GM06990 (cell line): ENCODE measurements at regions not wholly inside any gene's neighbourhood (a gene's known extent, or its start where the extent isn't known, plus 50 kb on each side); places are given as distances from the start of the nearest gene placed in this dataset.

ENCODE experiments used
- DNase-seq: peaks from one replicate; pipeline ENCODE4 v3.0.0-alpha.2; 2011; ENCODE audit not compliant: insufficient read length; ENCODE audit errors: extremely low read depth
- H3K27me3 ChIP-seq: replicated peaks from 2 replicates; pipeline ENCODE4 v1.6.0; 2011; ENCODE audit warnings: low read length; ENCODE audit not compliant: control insufficient read depth, insufficient read depth
- H3K36me3 ChIP-seq: 2 replicates; pipeline ENCODE4 v1.5.1; 2011; ENCODE audit warnings: low read length; ENCODE audit not compliant: control insufficient read depth, insufficient read depth
- H3K4me3 ChIP-seq: replicated peaks from 2 replicates; pipeline ENCODE4 v1.5.1; 2011; ENCODE audit warnings: low read depth, mild to moderate bottlenecking, control low read depth, low read length
- TF ChIP-seq, protein P1 (sequence below): IDR thresholded peaks from 2 replicates; pipeline ENCODE4 v1.5.1; 2011; ENCODE audit warnings: low read length, control low read depth, mild to moderate bottlenecking, inconsistent platforms; ENCODE audit not compliant: insufficient read depth, poor library complexity, severe bottlenecking

DNA sequence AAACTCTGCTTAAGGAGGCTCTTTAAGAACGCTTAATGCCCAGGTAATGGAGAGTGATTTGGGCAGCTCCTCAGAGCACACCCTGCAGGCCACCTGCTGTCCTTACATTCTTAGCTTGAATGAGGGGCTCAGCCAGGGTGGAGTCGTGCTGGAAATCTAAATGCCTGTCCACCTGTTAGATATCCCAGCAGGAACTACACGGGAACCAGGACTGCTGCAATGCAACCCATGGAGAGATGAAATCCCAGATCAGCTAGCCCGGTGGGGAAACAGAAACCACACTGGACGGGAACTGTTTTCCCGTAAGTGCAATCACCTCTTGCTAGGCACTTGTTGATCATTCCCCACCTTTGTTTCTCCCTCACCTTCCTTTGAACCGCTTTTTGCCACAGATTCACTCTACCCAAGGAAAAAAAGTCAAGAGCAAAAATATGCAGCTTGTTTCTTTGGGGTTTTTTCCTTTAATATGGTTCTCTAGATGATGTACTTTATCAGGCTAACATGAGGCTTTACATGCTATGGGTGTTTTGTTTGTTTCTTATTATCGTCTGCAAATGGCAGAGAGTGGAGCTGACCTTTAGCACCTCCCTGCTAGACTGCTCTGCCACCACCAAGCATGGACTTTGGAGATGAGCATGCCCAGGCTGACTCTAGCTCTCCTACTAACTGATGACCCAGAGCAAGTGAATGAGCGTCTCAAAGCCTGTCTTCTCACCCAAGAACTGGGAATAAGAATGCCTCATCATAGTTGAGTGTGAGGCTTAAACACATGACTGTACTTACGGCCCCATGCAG, 125.9 kb upstream of the TNFAIP3 start:
- TF ChIP-seq, protein P1, sequence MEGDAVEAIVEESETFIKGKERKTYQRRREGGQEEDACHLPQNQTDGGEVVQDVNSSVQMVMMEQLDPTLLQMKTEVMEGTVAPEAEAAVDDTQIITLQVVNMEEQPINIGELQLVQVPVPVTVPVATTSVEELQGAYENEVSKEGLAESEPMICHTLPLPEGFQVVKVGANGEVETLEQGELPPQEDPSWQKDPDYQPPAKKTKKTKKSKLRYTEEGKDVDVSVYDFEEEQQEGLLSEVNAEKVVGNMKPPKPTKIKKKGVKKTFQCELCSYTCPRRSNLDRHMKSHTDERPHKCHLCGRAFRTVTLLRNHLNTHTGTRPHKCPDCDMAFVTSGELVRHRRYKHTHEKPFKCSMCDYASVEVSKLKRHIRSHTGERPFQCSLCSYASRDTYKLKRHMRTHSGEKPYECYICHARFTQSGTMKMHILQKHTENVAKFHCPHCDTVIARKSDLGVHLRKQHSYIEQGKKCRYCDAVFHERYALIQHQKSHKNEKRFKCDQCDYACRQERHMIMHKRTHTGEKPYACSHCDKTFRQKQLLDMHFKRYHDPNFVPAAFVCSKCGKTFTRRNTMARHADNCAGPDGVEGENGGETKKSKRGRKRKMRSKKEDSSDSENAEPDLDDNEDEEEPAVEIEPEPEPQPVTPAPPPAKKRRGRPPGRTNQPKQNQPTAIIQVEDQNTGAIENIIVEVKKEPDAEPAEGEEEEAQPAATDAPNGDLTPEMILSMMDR = peak; percentile 44
- no peak for DNase-seq
- no peak overlapping the region for H3K4me3 ChIP-seq
- no peaks in the 10 kb centered on the region for H3K27me3 ChIP-seq
- no peaks in the 10 kb centered on the region for H3K36me3 ChIP-seq

DNA sequence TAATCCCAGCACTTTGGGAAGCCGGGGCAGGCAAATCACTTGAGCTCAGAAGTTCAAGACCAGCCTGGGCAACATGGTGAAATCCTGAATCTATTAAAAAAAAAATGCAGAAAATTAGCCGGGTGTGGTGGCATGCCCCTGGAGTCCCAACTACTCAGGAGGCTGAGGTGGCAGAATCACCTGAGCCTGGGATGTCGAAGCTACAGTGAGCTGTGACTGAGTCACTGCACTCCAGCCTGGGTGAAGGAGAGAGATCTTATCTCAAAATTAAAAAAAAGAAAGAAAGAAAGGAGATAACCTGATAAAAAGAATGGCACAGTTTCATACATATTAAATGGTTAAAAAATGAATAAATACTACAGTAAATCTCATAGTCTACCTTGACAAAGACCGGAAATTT, 123.6 kb upstream of the TNFAIP3 start:
- no peak overlapping the region for H3K4me3 ChIP-seq
- no peak for DNase-seq
- H3K36me3 ChIP-seq = no peaks in the 10 kb centered on the region
- H3K27me3 ChIP-seq = no peaks in the 10 kb centered on the region
- TF ChIP-seq, protein P1 = no peak

- Histone ChIP-seq H3K4me3 (no peak overlapping the region), H3K36me3 (no peaks in the 10 kb centered on the region), H3K27me3 (no peaks in the 10 kb centered on the region)
- peak; percentile 50 for DNase-seq
- TF ChIP-seq, protein P1 = no peak
Observed at GRCh38 chr6:137744877-137745276, 122.2 kb upstream of the TNFAIP3 start.

GRCh38 chr6:137745321-137745720, 121.7 kb upstream of the TNFAIP3 start:
- Histone ChIP-seq H3K36me3 (no peaks in the 10 kb centered on the region), H3K4me3 (no peak overlapping the region), H3K27me3 (no peaks in the 10 kb centered on the region)
- DNase-seq = no peak
- TF ChIP-seq, protein P1 = no peak

DNA sequence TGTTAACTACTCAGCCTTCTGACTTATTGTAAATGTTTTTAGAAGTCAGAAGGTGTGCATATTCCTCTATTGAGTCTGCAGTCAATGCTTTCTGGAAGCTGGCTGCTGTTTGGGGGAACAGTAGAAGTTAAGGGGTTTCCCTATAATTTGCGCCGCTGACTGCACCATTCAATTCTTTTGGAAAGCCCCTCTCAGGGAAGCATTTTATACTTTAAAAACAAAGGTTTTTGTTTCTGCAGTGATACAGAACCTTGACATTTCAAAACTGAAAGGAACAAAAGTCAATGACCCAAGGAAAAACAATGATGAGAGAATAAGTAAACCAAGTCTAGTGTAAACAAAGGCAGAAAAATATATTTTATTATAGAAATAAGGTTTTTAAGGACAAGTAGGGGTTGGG, 120.8 kb upstream of the TNFAIP3 start:
- no peak overlapping the region for H3K4me3 ChIP-seq
- no peaks in the 10 kb centered on the region for H3K27me3 ChIP-seq
- TF ChIP-seq, protein P1 = no peak
- no peaks in the 10 kb centered on the region for H3K36me3 ChIP-seq
- peak; percentile 29 for DNase-seq

DNA sequence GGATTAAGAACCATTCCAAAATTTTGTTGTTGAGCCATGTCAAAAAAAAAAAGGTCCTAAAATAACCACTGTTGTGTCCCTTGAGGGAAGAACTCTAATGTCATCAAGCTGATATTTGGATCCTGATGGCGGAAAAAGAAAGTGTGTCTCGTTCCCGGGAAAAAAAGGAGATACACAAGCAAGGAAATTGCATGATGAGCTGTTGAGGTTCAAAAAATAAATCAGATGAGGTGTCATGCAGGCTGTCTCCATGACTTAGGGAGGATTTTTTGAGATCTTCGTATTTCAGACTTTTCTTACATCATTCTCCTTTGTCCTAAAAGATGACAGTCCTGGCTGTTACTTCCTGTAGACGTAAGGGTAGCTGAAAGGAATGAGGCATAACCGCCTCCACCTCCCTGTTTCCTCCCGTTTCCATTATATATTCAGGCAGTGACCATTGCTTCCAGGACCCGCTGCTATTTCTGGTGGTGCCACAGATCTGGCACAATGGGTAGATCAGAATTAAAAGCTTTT, 117.3 kb upstream of the TNFAIP3 start:
- TF ChIP-seq, protein P1 = no peak
- Histone ChIP-seq H3K4me3 (no peak overlapping the region), H3K36me3 (no peaks in the 10 kb centered on the region), H3K27me3 (no peaks in the 10 kb centered on the region)
- no peak for DNase-seq
